Astrocyte of the hippocampus (primary cell): ENCODE measurements at regions not wholly inside any gene's neighbourhood (a gene's known extent, or its start where the extent isn't known, plus 50 kb on each side); places are given as distances from the start of the nearest gene placed in this dataset.
A peak's percentile ranks its signal among the peaks of the same experiment; 100 is the strongest.

Experiments used
- DNase-seq: peaks from one replicate; pipeline ENCODE4 v3.0.0; 2011; ENCODE audit warnings: low read depth, low spot score

- no peak for DNase-seq
These were observed 94.8 kb upstream of the SPATS2L start for GRCh38 chr2:200211643-200212042.

GRCh38 chr2:200212862-200213425 is 93.5 kb upstream of the SPATS2L start:
- no peak for DNase-seq

- no peak for DNase-seq
These were observed 90.2 kb upstream of the SPATS2L start for GRCh38 chr2:200216310-200216709.

GRCh38 chr2:200217320-200217719 is 89.2 kb upstream of the SPATS2L start:
- DNase-seq: no peak

- DNase-seq: no peak
These were observed 87.8 kb upstream of the SPATS2L start for GRCh38 chr2:200218645-200219044.

- DNase-seq: no peak
These were observed 87.0 kb upstream of the SPATS2L start for GRCh38 chr2:200219309-200220113.

- DNase-seq: no peak
These were observed 86.2 kb upstream of the SPATS2L start for GRCh38 chr2:200220251-200220650.

- DNase-seq: no peak
These were observed 85.2 kb upstream of the SPATS2L start for GRCh38 chr2:200221055-200221955.

- no peak for DNase-seq
These were observed 83.7 kb upstream of the SPATS2L start for GRCh38 chr2:200222791-200223190.

- DNase-seq: no peak
These were observed 83.2 kb upstream of the SPATS2L start for GRCh38 chr2:200223205-200223784.

- DNase-seq: no peak
These were observed 80.5 kb upstream of the SPATS2L start for GRCh38 chr2:200225951-200226350.

- no peak for DNase-seq
These were observed 79.8 kb upstream of the SPATS2L start for GRCh38 chr2:200226451-200227426.

- DNase-seq: no peak
These were observed 75.8 kb upstream of the SPATS2L start for GRCh38 chr2:200230716-200231115.

GRCh38 chr2:200235533-200235932 is 71.0 kb upstream of the SPATS2L start:
- DNase-seq: no peak

GRCh38 chr2:200239216-200239615 is 67.3 kb upstream of the SPATS2L start:
- peak; percentile 41 for DNase-seq

GRCh38 chr2:200242570-200242969 is 63.9 kb upstream of the SPATS2L start:
- DNase-seq: no peak

GRCh38 chr2:200243441-200243840 is 63.1 kb upstream of the SPATS2L start:
- DNase-seq: no peak

- no peak for DNase-seq
These were observed 62.4 kb upstream of the SPATS2L start for GRCh38 chr2:200244111-200244510.

- DNase-seq: peak; percentile 56
These were observed 59.0 kb upstream of the SPATS2L start for GRCh38 chr2:200247494-200247893.

- DNase-seq: peak; percentile 53
These were observed 54.0 kb upstream of the SPATS2L start for GRCh38 chr2:200252265-200253067.
